Activated CD8-positive, alpha-beta memory T cell treated with anti-CD3 and anti-CD28 coated beads, Interleukin-2, amount 50 U/mL, for 48 hours (primary cell): ENCODE measurements at regions not wholly inside any gene's neighbourhood (a gene's known extent, or its start where the extent isn't known, plus 50 kb on each side); places are given as distances from the start of the nearest gene placed in this dataset.

ENCODE experiments used
- DNase-seq: peaks from one replicate; pipeline ENCODE4 v3.0.0-alpha.2; 2020

- DNase-seq, result no peak
These were observed 69.9 kb upstream of the WNT11 start for GRCh38 chr11:76276046-76276780.

GRCh38 chr11:76275446-76275845 is 69.1 kb upstream of the WNT11 start:
- no peak for DNase-seq

DNA sequence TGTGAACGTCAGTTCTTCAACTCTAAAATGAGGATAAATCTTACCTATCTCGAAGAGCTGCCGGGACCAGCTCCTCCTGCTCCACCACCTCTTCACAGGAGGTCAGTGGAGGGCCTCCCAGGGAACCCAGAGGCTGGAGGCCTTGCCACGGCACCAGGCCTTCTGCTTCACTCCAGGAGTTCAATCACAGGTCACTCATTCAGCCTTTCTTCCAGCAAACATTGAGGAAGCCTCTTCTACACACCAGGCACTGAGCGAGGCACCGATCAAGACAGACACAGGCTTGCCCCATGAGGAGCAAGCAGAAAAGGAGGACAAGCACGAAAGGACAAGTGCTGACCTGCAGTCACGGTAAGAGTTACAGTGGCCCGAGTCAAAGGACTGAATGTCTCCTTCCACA is 64.8 kb upstream of the WNT11 start:
- DNase-seq, result no peak

GRCh38 chr11:76270389-76270788 is 64.1 kb upstream of the WNT11 start:
- DNase-seq, result no peak

- no peak for DNase-seq
These were observed 63.5 kb upstream of the WNT11 start for GRCh38 chr11:76269661-76270261.

DNA sequence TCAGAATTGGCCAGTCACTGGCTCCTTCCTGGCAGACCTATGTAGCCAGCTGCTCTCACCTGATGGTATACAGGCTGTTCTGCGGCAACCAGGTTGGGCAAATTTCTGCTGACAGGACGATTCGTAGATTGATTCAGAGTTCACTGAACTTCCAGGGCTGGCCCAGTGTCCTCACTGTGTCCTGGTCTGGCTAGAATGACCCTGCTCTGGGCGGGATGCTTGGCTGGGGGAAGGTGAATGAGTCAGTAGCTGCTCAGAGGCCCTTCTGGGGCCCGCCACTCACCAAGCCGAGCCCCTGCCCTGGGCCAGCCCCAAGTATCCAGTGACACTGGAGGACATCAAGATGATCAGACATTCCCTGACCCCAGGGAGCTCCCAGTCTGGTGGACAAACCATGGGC is 62.9 kb upstream of the WNT11 start:
- DNase-seq, result no peak

- DNase-seq, result no peak
These were observed 62.2 kb upstream of the WNT11 start for GRCh38 chr11:76268498-76268897.

DNA sequence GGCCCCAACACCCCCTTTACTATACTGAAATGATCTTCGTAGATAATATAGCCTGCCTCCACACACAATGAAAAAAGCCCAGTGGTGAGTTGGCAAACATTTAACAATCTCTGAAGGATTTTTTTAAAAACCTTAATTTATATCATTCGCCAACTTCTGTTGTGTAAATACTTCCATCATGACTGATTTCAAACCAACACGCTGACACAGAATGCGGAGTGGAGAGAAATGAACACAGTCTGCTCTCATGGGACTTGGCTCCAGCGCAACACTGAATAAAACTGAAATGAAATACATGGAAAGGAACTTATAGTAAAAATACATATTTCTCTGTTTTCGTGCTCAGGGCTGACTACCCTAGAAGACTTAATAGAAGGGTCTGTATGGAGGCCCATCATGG is 61.3 kb upstream of the WNT11 start:
- no peak for DNase-seq

GRCh38 chr11:76266286-76267100 is 60.2 kb upstream of the WNT11 start:
- DNase-seq, result no peak

- DNase-seq, result no peak
These were observed 59.5 kb upstream of the WNT11 start for GRCh38 chr11:76265771-76266241.

DNA sequence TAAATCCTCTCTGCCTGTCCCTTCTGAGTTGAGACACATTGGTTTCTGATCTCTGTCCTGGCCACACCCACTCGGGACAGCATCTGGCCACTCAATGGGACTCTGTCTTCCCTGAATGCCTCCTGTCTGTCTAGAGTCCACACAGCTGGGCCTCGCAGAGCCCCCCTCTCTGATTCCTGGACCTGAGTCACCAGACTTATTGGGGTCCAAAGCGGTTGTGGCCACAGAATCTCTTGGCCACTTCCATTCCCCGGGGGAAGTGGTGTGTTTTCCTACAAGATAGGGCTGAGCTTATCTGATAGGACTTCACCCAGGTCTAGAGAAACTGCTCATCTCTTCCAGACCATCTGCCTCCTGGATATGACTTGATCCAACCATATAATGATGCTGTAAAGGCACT is 57.4 kb upstream of the WNT11 start:
- no peak for DNase-seq

- DNase-seq, result no peak
These were observed 56.9 kb upstream of the WNT11 start for GRCh38 chr11:76263166-76263565.

- DNase-seq, result no peak
These were observed 54.1 kb upstream of the WNT11 start for GRCh38 chr11:76260296-76260925.

DNA sequence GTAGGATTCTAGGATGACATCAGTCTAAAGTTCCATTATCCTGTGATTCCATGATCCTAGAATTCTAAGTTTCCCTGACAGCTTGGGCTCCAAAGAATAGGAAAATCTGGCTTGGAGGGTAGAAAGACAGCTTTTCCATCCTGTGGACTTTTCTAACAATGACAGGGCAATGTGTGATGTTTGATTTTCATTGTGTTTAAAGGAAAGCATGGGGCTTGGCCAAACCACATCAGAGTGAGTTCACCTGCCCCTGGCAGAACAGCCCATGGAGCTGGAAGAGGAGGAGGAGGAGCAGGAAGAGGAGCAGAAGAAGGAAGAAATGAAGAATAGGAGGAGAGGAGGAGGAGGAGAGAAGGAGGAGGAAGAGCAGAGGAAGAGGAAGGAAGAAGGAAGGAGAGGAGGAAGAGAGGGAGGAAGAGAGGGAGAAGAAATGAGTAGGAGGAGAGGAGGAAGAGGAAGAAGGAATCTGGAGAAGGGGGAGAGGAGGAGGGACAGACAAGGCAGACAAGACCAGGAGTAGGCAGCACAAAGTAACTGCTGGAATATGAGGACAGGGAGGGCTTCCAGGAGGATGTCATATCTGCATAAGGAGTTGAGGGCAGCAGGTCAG is 53.1 kb upstream of the WNT11 start:
- DNase-seq, result no peak

- DNase-seq, result no peak
These were observed 50.9 kb upstream of the WNT11 start for GRCh38 chr11:76257074-76257719.

GRCh38 chr11:76256448-76256847 is 50.1 kb upstream of the WNT11 start:
- no peak for DNase-seq
